Fibroblast of lung (primary cell): ENCODE measurements at regions not wholly inside any gene's neighbourhood (a gene's known extent, or its start where the extent isn't known, plus 50 kb on each side); places are given as distances from the start of the nearest gene placed in this dataset.

Experiments
- DNase-seq, 2 donors: peaks; one replicate each; pipeline versions ENCODE4 v3.0.0 to v3.0.0-alpha.2; 2010; ENCODE audit warnings: low read depth in 2 of 2
- H2AFZ ChIP-seq: 2 replicates; pipeline ENCODE4 v1.5.1; 2012; ENCODE audit warnings: low read length, control low read depth, inconsistent platforms
- H3K27ac ChIP-seq: 2 replicates; pipeline ENCODE4 v1.5.1; 2011; ENCODE audit warnings: low read length, control low read depth; ENCODE audit not compliant: insufficient read depth
- H3K27me3 ChIP-seq: 2 replicates; pipeline ENCODE4 v1.5.1; 2011; ENCODE audit warnings: mild to moderate bottlenecking, low read length; ENCODE audit not compliant: control insufficient read depth, insufficient read depth
- H3K36me3 ChIP-seq: 2 replicates; pipeline ENCODE4 v1.5.1; 2011; ENCODE audit warnings: low read length; ENCODE audit not compliant: control insufficient read depth, insufficient read depth
- H3K4me1 ChIP-seq: 2 replicates; pipeline ENCODE4 v1.5.1; 2011; ENCODE audit warnings: low read length; ENCODE audit not compliant: control insufficient read depth, insufficient read depth; ENCODE audit errors: extremely low read depth
- H3K4me2 ChIP-seq: 2 replicates; pipeline ENCODE4 v1.5.1; 2011; ENCODE audit warnings: low read length, control low read depth; ENCODE audit not compliant: insufficient read depth; ENCODE audit errors: extremely low read depth
- H3K4me3 ChIP-seq, 4 experiments: fragments of 200-600 bp in 1 of 4; sonication (generic) in 1 of 4; replicated peaks in 1 of 4; 2 replicates each; pipeline ENCODE4 v1.5.1; 2011 to 2016; ENCODE audit warnings: low read length in 4 of 4, low read depth in 3 of 4, mild to moderate bottlenecking in 3 of 4, control low read depth in 2 of 4, inconsistent platforms in 1 of 4, mixed read lengths in 1 of 4; ENCODE audit not compliant: insufficient read depth in 1 of 4; ENCODE audit errors: control extremely low read depth in 1 of 4
- H3K79me2 ChIP-seq: 2 replicates; pipeline ENCODE4 v1.5.1; 2012; ENCODE audit warnings: mild to moderate bottlenecking, low read length, inconsistent platforms; ENCODE audit not compliant: control insufficient read depth, insufficient read depth
- H3K9ac ChIP-seq: 2 replicates; pipeline ENCODE4 v1.5.1; 2011; ENCODE audit warnings: mild to moderate bottlenecking, low read length, control low read depth; ENCODE audit not compliant: insufficient read depth
- H3K9me3 ChIP-seq: 2 replicates; pipeline ENCODE4 v1.5.1; 2012; ENCODE audit warnings: low read depth, low read length; ENCODE audit not compliant: control insufficient read depth, insufficient read depth
- H4K20me1 ChIP-seq: 2 replicates; pipeline ENCODE4 v1.5.1; 2011; ENCODE audit warnings: low read length; ENCODE audit not compliant: control insufficient read depth, insufficient read depth; ENCODE audit errors: extremely low read depth
- CTCF ChIP-seq, 2 donors: IDR thresholded peaks in 1 of 2; conservative IDR thresholded peaks in 1 of 2; 1 replicate in 1 of 2; 2 replicates in 1 of 2; pipeline ENCODE4 v1.5.1; 2011 to 2012; ENCODE audit warnings: low read length in 2 of 2, control low read depth in 1 of 2, inconsistent platforms in 1 of 2, low read depth in 1 of 2, mild to moderate bottlenecking in 1 of 2
- EZH2 ChIP-seq: IDR thresholded peaks from 2 replicates; pipeline ENCODE4 v1.5.1; 2012; ENCODE audit warnings: low read length, control low read depth, mild to moderate bottlenecking; ENCODE audit errors: missing control alignments

- Histone ChIP-seq H2AFZ (no peak overlapping the region), H3K4me3 (no peak overlapping the region), H3K9me3 (no peaks in the 10 kb centered on the region), H3K79me2 (no peaks in the 10 kb centered on the region), H3K27me3 (no peaks in the 10 kb centered on the region), H3K36me3 (no peaks in the 10 kb centered on the region), H4K20me1 (no peaks in the 10 kb centered on the region), H3K27ac (no peak overlapping the region), H3K4me2 (no peak overlapping the region), H3K4me1 (no peaks in the 10 kb centered on the region), H3K9ac (no peak overlapping the region)
- no peak for DNase-seq
- TF ChIP-seq CTCF (conservative IDR thresholded peaks at IDR 0.05 in 1 of 2, IDR thresholded peaks at IDR 0.05 in 1 of 2; ENCODE audit: low read depth in 1 of 2, low read length in 2 of 2), result no peak
- no peak for TF ChIP-seq EZH2
Observed at GRCh38 chr2:175577368-175577970, 396.0 kb upstream of the ATP5MC3 start.

GRCh38 chr2:175576875-175577274, 395.4 kb upstream of the ATP5MC3 start:
- no peak overlapping the region for H3K4me2 ChIP-seq
- H3K4me1 ChIP-seq, result no peaks in the 10 kb centered on the region
- no peak overlapping the region for H3K4me3 ChIP-seq
- H4K20me1 ChIP-seq, result no peaks in the 10 kb centered on the region
- TF ChIP-seq EZH2, result no peak
- TF ChIP-seq CTCF (conservative IDR thresholded peaks at IDR 0.05 in 1 of 2, IDR thresholded peaks at IDR 0.05 in 1 of 2; ENCODE audit: low read depth in 1 of 2, low read length in 2 of 2), result no peak
- no peaks in the 10 kb centered on the region for H3K36me3 ChIP-seq
- no peak overlapping the region for H3K9ac ChIP-seq
- no peaks in the 10 kb centered on the region for H3K79me2 ChIP-seq
- DNase-seq, result no peak
- no peak overlapping the region for H2AFZ ChIP-seq
- no peaks in the 10 kb centered on the region for H3K27me3 ChIP-seq
- no peaks in the 10 kb centered on the region for H3K9me3 ChIP-seq
- H3K27ac ChIP-seq, result no peak overlapping the region

GRCh38 chr2:175576270-175576669, 394.8 kb upstream of the ATP5MC3 start:
- Histone ChIP-seq H3K4me3 (no peak overlapping the region), H3K79me2 (no peaks in the 10 kb centered on the region), H3K9me3 (no peaks in the 10 kb centered on the region), H3K36me3 (no peaks in the 10 kb centered on the region), H3K27ac (no peak overlapping the region), H4K20me1 (no peaks in the 10 kb centered on the region), H3K4me2 (no peak overlapping the region), H3K4me1 (no peaks in the 10 kb centered on the region), H2AFZ (no peak overlapping the region), H3K9ac (no peak overlapping the region), H3K27me3 (no peaks in the 10 kb centered on the region)
- TF ChIP-seq EZH2 (no peak), CTCF (conservative IDR thresholded peaks at IDR 0.05 in 1 of 2, IDR thresholded peaks at IDR 0.05 in 1 of 2; ENCODE audit: low read depth in 1 of 2, low read length in 2 of 2) (no peak)
- no peak for DNase-seq
